Activated CD4-positive, alpha-beta memory T cell treated with anti-CD3 and anti-CD28 coated beads for 36 hours (primary cell): ENCODE measurements at regions not wholly inside any gene's neighbourhood (a gene's known extent, or its start where the extent isn't known, plus 50 kb on each side); places are given as distances from the start of the nearest gene placed in this dataset.

ENCODE experiments used
- CTCF ChIA-PET: fragments of 350-600 bp; sonication (Branson Sonifier 250); formaldehyde crosslinking; loops from one replicate; lab custom pipeline; 2021; ENCODE audit warnings: antibody characterized with exemption, inconsistent platforms; lab: Charles Lee
- POLR2A ChIA-PET: fragments of 350-600 bp; sonication (Branson Sonifier 250); formaldehyde crosslinking; loops from one replicate; lab custom pipeline; 2021; ENCODE audit warnings: antibody characterized with exemption; lab: Charles Lee
- DNase-seq: peaks from one replicate; pipeline ENCODE4 v3.0.0-alpha.2; 2020
- H3K27ac Mint-ChIP-seq: one replicate; pipeline ENCODE4 v1.8.0; 2021; ENCODE audit warnings: mixed read lengths
- H3K27me3 Mint-ChIP-seq: one replicate; pipeline ENCODE4 v1.8.0; 2021; ENCODE audit warnings: mixed read lengths
- H3K36me3 Mint-ChIP-seq: one replicate; pipeline ENCODE4 v1.8.0; 2021; ENCODE audit warnings: mixed read lengths
- H3K4me1 Mint-ChIP-seq: one replicate; pipeline ENCODE4 v1.8.0; 2021; ENCODE audit warnings: low read depth, mixed read lengths
- H3K4me3 Mint-ChIP-seq: one replicate; pipeline ENCODE4 v1.8.0; 2021; ENCODE audit warnings: mild to moderate bottlenecking, mixed read lengths
- H3K9me3 Mint-ChIP-seq: one replicate; pipeline ENCODE4 v1.8.0; 2021; ENCODE audit warnings: mixed read lengths
- intact Hi-C: fragments of 100-400 bp; cut with micrococcal nuclease; formaldehyde crosslinking; loops from one replicate; pipeline ENCODE4 v1.15.1; 2023

GRCh38 chr13:79112016-79112415 is 294.0 kb downstream of the RBM26 start:
- no peak overlapping the region for H3K4me3 Mint-ChIP-seq
- CTCF ChIA-PET, result interaction anchor here (0.9 kb wide), 1 partner anchor 29 kb away, joined by 3 read pairs; no protein-coding TSS in a partner anchor
- intact Hi-C loops, result no loop called here
- H3K27ac Mint-ChIP-seq, result no peak overlapping the region
- H3K4me1 Mint-ChIP-seq, result no peaks in the 10 kb centered on the region
- DNase-seq, result no peak
- POLR2A ChIA-PET, result no interaction called here
- H3K36me3 Mint-ChIP-seq, result no peaks in the 10 kb centered on the region
- H3K9me3 Mint-ChIP-seq, result no peaks in the 10 kb centered on the region
- no peaks in the 10 kb centered on the region for H3K27me3 Mint-ChIP-seq

GRCh38 chr13:79108914-79109643 is 297.0 kb downstream of the RBM26 start:
- no peaks in the 10 kb centered on the region for H3K27me3 Mint-ChIP-seq
- ChIA-PET CTCF (no interaction called here), POLR2A (no interaction called here)
- intact Hi-C loops, result no loop called here
- no peaks in the 10 kb centered on the region for H3K4me1 Mint-ChIP-seq
- DNase-seq, result no peak
- no peaks in the 10 kb centered on the region for H3K9me3 Mint-ChIP-seq
- H3K27ac Mint-ChIP-seq, result no peak overlapping the region
- no peaks in the 10 kb centered on the region for H3K36me3 Mint-ChIP-seq
- H3K4me3 Mint-ChIP-seq, result no peak overlapping the region

DNA sequence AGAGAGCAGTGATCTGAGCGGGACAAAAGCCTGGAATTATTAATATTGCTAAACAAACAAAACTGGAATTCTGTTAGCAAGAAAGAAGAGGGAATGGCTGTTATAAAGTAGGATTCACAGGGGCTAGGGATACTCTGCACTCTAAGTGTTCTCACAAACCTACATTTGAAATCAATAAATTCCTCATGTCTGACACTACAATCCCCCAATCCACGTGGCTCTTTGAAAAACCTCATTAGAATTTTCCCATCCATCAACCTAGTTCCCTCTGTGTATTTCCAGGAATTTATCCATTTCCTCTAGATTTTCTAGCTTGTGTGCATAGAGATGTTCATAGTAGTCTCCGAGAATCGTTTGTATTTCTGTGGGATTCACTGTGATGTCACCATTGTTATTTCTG is 307.5 kb downstream of the RBM26 start:
- H3K27ac Mint-ChIP-seq, result no peak overlapping the region
- H3K4me3 Mint-ChIP-seq, result no peak overlapping the region
- intact Hi-C loops, result no loop called here
- H3K4me1 Mint-ChIP-seq, result no peaks in the 10 kb centered on the region
- POLR2A ChIA-PET, result no interaction called here
- peaks cover 9% of the 10 kb centered on the region for H3K27me3 Mint-ChIP-seq
- no peaks in the 10 kb centered on the region for H3K36me3 Mint-ChIP-seq
- H3K9me3 Mint-ChIP-seq, result no peaks in the 10 kb centered on the region
- CTCF ChIA-PET, result no interaction called here
- DNase-seq, result no peak

DNA sequence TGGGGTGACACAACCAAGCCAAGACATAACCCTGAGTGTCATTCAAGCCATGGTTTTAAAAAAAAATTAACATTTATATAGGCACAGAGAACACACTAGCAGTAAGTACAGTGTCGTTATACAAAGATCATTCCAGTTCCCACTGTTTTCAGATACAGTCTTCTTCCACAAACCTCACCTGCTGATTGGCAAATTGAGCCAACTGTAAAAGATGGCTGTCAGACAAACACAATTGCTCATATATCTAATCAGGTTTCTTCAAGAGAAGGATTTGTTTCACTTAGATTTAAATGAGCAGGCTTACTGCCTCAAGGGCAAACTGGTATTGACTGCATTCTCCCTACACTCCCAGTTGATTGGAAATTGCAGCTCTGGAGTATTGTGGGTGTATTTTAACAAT is 308.9 kb downstream of the RBM26 start:
- Mint-ChIP-seq H3K9me3 (no peaks in the 10 kb centered on the region), H3K36me3 (no peaks in the 10 kb centered on the region), H3K27ac (no peak overlapping the region), H3K4me3 (no peak overlapping the region), H3K4me1 (no peaks in the 10 kb centered on the region), H3K27me3 (peaks cover 8% of the 10 kb centered on the region)
- intact Hi-C loops, result no loop called here
- CTCF ChIA-PET, result no interaction called here
- POLR2A ChIA-PET, result no interaction called here
- DNase-seq, result no peak

DNA sequence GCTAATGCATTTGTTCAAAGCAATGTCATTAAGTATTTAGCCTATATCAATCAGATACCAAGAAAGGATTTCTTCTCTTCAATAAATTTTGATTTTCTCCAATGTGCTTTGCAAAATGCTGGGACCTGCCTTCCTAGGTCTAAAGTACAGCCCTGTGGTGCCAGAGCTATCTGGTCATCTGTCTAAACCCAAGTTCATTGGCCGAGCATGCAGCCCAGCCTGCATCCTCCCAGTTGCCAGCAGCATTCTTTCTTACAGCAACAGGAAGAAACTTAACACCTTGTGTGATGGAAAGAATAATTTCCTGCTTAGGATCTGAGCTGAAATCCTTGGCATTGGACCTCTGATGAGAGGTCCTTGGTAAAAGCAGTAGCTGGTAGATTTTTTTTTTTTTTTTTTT is 310.0 kb downstream of the RBM26 start:
- H3K4me3 Mint-ChIP-seq, result no peak overlapping the region
- no peaks in the 10 kb centered on the region for H3K4me1 Mint-ChIP-seq
- intact Hi-C loops, result no loop called here
- H3K36me3 Mint-ChIP-seq, result no peaks in the 10 kb centered on the region
- H3K27me3 Mint-ChIP-seq, result peaks cover 8% of the 10 kb centered on the region
- CTCF ChIA-PET, result interaction anchor here (0.6 kb wide), 1 partner anchor 956 kb away, joined by 4 read pairs; no protein-coding TSS in a partner anchor
- no peaks in the 10 kb centered on the region for H3K9me3 Mint-ChIP-seq
- H3K27ac Mint-ChIP-seq, result no peak overlapping the region
- POLR2A ChIA-PET, result no interaction called here
- DNase-seq, result no peak

- POLR2A ChIA-PET, result no interaction called here
- H3K27ac Mint-ChIP-seq, result no peak overlapping the region
- no peaks in the 10 kb centered on the region for H3K4me1 Mint-ChIP-seq
- no peak for DNase-seq
- no peaks in the 10 kb centered on the region for H3K36me3 Mint-ChIP-seq
- no peak overlapping the region for H3K4me3 Mint-ChIP-seq
- CTCF ChIA-PET, result no interaction called here
- H3K27me3 Mint-ChIP-seq, result peaks cover 2% of the 10 kb centered on the region
- intact Hi-C loops, result no loop called here
- no peaks in the 10 kb centered on the region for H3K9me3 Mint-ChIP-seq
Observed at GRCh38 chr13:79090552-79091124, 315.4 kb downstream of the RBM26 start.

DNA sequence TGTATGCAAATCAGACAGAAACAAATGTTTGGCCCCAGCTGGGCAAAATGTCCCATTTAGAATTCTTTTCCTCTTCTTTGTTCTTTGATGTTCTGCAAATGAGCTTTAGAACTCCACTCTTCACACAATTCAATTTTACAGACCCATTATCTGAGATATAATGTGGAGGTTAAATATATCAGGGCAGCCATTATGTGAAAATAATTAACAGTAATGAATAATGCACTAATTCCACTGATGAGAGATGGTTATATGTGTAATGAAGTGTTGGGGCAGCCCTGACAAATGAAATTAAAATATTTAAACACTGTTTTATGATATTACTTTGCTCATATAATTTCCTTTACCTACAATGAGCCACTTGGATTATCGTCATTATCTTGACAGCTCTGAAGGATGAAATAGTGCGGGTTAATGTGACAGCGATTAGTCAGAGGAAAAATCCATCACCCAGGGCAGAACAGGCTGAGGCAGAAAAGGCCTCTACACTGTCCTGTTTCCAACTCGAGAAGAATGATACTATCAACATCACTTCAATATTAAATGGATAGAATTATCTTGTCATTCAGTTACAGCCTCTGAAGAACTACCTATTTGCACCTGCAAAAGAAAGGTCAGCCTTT is 321.1 kb downstream of the RBM26 start:
- Mint-ChIP-seq H3K4me3 (no peak overlapping the region), H3K27ac (no peak overlapping the region), H3K36me3 (no peaks in the 10 kb centered on the region), H3K27me3 (peaks cover 1% of the 10 kb centered on the region), H3K9me3 (no peaks in the 10 kb centered on the region), H3K4me1 (no peaks in the 10 kb centered on the region)
- ChIA-PET POLR2A (no interaction called here), CTCF (no interaction called here)
- intact Hi-C loops, result no loop called here
- no peak for DNase-seq

DNA sequence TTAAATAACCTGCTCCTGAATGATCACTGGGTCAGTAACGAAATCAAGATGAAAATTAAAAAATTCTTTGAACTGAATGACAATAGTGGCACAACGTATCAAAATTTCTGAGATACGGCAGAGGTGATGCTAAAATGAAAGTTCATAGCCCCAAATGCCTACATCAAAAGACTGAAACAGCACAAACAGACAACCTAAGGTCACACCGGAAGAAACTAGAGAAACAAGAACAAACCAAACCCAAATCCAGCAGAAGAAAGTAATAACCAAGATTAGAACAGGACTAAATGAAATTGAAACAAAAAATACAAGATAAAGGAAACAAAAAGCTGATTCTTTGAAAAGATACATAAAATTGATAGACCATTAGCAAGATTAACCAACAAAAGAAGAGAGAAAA is 324.1 kb downstream of the RBM26 start:
- Mint-ChIP-seq H3K36me3 (no peaks in the 10 kb centered on the region), H3K4me3 (no peak overlapping the region), H3K27me3 (no peaks in the 10 kb centered on the region), H3K4me1 (no peaks in the 10 kb centered on the region), H3K27ac (no peak overlapping the region), H3K9me3 (peaks cover 2% of the 10 kb centered on the region)
- ChIA-PET POLR2A (no interaction called here), CTCF (no interaction called here)
- intact Hi-C loops, result no loop called here
- DNase-seq, result no peak

- intact Hi-C loops, result no loop called here
- no peaks in the 10 kb centered on the region for H3K27me3 Mint-ChIP-seq
- POLR2A ChIA-PET, result no interaction called here
- H3K36me3 Mint-ChIP-seq, result no peaks in the 10 kb centered on the region
- no peak overlapping the region for H3K27ac Mint-ChIP-seq
- H3K4me3 Mint-ChIP-seq, result no peak overlapping the region
- peaks cover 2% of the 10 kb centered on the region for H3K9me3 Mint-ChIP-seq
- DNase-seq, result no peak
- no peaks in the 10 kb centered on the region for H3K4me1 Mint-ChIP-seq
- CTCF ChIA-PET, result no interaction called here
Observed at GRCh38 chr13:79079351-79079839, 326.7 kb downstream of the RBM26 start.

DNA sequence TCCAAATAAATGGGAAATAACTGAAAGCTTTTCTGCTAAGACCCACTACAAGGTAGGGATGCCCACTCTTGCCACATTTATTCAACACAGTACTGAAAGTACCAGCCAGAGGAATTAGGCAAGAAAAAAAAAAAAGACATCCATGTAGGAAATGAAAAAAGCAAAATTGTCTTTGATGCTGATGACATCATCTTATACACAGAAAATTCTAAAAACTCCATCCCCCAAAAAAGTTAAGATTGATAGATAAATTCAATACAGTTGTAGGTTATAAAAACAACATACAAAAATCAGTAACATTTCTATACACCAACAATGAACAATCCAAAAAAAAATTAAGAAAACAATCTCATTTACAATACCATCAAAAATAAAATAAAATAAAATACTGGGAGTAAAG is 330.4 kb downstream of the RBM26 start:
- DNase-seq, result no peak
- ChIA-PET POLR2A (no interaction called here), CTCF (interaction anchor here (0.6 kb wide), 1 partner anchor 15 kb away, joined by 3 read pairs; no protein-coding TSS in a partner anchor)
- no peaks in the 10 kb centered on the region for H3K4me1 Mint-ChIP-seq
- H3K27me3 Mint-ChIP-seq, result peaks cover 3% of the 10 kb centered on the region
- intact Hi-C loops, result no loop called here
- H3K9me3 Mint-ChIP-seq, result peaks cover 2% of the 10 kb centered on the region
- no peak overlapping the region for H3K4me3 Mint-ChIP-seq
- no peak overlapping the region for H3K27ac Mint-ChIP-seq
- H3K36me3 Mint-ChIP-seq, result no peaks in the 10 kb centered on the region

DNA sequence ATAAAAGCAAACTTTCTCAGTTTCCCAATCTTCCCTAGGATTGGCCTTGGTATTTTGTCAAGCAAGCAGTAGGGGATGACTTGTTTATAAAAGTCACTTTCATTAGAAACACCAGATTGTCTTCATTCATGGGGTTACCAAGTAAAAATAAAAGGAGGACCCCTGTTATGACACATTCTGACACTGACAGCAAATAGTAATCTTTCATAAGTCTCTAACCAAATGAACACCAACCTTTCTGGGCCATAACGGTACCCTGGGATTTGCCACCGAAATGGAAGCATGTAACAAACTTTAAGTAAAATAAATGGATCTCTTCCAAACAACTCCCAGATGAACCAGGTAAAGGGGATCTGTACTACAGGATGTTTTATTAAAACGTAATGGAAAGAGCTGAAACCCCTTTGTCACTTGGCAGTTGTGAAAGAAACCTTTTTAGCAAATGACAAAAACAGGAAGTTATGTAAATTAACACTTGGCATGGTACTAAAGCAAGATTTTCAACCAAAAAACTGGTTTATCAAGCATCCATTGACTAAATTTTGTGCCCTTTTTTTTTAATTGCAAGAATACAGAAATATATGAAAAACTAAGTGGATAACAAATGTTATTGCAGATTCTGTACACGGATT is 335.6 kb downstream of the RBM26 start:
- H3K4me3 Mint-ChIP-seq, result no peak overlapping the region
- CTCF ChIA-PET, result no interaction called here
- no peaks in the 10 kb centered on the region for H3K4me1 Mint-ChIP-seq
- H3K27me3 Mint-ChIP-seq, result peaks cover 6% of the 10 kb centered on the region
- intact Hi-C loops, result no loop called here
- POLR2A ChIA-PET, result no interaction called here
- DNase-seq, result no peak
- no peak overlapping the region for H3K27ac Mint-ChIP-seq
- H3K36me3 Mint-ChIP-seq, result no peaks in the 10 kb centered on the region
- no peaks in the 10 kb centered on the region for H3K9me3 Mint-ChIP-seq

- no peak for DNase-seq
- no peaks in the 10 kb centered on the region for H3K9me3 Mint-ChIP-seq
- ChIA-PET CTCF (no interaction called here), POLR2A (no interaction called here)
- no peaks in the 10 kb centered on the region for H3K36me3 Mint-ChIP-seq
- intact Hi-C loops, result no loop called here
- H3K4me3 Mint-ChIP-seq, result no peak overlapping the region
- no peaks in the 10 kb centered on the region for H3K4me1 Mint-ChIP-seq
- no peaks in the 10 kb centered on the region for H3K27me3 Mint-ChIP-seq
- no peak overlapping the region for H3K27ac Mint-ChIP-seq
Observed at GRCh38 chr13:79062291-79062690, 343.8 kb downstream of the RBM26 start.
